HuH-7.5 (cell line): ENCODE measurements at regions not wholly inside any gene's neighbourhood (a gene's known extent, or its start where the extent isn't known, plus 50 kb on each side); places are given as distances from the start of the nearest gene placed in this dataset.

Experiments
- DNase-seq: peaks from one replicate; pipeline ENCODE4 v3.0.0; 2011; ENCODE audit warnings: low spot score

DNA sequence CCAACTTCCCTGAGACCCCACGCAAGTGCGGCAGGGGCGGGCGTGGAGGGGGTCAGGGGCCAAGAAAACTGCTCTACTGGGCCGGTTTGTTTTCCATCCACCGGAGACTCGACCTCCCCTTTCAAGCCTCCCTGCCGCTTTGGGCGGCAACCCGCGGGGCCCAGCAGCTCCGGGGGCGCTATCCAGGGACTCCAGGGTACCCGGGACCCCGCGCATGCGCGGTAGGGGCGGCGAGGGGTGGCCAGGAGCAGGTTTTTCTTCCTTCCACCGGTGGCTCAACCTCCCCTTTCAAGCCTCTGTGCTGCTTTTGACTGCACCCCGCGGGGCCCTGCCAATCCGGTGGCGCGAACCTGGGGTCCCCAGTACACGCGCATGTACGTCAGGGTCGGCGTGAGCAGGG lies 323.5 kb downstream of the ALG10 start:
- peak; percentile 62 for DNase-seq

DNA sequence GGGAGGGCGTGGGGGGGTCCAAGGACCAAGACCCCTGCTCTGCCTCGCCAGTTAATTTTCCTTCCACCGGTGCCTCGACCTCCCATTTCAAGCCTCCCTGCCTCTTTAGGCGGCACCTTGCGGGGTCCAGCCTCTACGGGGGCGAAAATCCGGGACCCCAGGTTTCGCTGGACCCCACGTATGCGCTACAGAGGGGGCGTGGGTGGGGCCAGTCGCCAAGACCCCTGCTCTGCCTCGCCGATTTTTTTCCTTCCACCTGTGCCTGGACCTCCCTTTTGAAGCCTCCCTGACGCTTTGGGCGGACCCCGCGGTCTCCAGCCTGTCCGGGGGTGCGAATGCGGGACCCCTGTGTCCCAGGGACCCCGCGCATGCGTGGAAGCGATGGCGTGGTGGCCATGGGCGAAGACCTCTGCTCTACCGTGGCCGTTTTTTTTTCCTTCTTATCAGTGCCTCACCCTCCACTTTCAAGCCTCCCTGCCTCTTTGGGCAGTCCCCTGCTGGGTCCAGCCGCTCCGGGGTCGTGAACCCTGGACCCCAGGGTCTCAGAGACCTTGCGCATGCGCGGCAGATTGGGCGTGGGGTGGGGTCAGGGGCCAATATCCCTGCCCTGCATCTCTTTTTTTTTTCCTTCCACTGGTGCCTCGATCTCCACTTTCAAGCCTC lies 324.2 kb downstream of the ALG10 start:
- DNase-seq, result no peak

DNA sequence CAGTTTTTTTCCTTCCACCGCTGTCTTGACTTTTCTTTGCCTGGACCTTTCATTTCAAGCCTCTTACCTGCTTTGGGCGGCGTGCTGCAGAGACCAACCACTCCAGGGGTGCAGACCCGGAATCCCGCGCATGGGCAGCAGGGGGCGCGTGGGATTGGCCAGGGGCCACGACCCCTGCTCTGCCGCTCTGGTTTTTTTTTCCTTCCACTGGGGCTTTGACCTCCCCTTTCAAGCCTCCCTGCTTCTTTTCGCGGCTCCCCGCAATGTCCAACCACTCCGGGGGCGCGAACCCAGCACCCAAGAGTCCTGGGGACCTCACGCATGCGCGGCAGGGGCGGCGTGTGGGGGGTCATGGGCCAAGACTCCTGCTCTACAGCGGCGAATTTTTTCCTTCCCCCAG lies 325.1 kb downstream of the ALG10 start:
- DNase-seq, result peak; percentile 69

DNA sequence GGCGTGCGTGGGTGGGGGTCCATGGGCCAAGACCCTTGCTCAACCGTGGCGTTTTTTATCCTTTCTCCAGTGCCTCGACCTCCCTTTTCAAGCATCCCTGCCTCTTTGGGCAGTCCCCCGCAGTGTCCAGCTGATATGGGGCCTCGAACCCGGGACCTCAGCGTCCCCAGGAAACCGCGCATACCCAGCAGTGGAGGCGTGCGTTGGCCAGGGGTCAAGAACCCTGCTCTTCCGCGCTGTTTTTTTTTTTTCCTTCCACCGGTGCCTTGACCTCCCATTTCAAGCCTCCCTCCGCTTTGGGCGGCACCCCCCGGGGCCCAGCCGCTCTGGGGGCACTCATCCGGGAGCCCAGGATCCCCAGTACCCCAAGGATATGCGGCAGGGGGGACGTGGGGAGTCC lies 325.8 kb downstream of the ALG10 start:
- no peak for DNase-seq

DNA sequence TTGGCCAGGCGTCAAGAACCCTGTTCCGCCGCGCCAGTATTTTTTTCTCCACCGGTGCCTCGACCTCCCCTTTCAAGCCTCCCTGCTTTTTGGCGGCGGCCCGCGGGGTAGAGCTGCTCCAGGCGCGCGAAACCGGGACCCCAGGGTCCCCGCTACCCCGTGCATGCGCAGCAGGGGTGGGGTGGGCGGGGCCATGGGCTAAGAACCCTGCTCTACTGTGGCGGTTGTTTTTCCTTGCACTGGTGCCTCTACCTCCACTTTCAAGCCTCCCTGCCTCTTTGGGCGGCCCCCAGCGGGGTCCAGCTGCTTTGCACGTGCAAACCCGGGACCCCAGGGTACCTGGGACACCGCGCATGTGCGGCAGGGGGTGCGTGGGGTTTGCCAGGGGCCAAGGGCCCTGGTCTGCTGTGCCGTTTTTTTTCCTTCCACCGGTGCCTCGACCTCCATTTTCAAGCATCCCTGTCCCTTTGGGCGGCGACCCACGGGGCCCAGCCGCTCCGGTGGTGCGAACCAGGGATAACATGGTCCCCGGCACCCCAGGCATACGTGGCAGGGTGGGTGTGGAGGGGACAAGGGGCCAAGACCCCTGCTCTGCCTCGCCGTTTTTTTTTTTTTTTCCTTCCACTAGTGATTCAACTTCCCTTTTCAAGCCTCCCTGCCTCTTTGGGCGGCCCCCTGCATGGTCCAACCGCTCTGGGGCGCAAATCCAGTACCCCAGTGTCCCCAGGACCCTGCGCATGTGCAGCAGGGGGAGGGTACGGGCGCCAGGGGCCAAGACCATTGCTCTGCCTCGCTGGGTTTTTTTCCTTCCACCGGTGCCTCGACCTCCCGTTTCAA lies 326.8 kb downstream of the ALG10 start:
- DNase-seq, result no peak

DNA sequence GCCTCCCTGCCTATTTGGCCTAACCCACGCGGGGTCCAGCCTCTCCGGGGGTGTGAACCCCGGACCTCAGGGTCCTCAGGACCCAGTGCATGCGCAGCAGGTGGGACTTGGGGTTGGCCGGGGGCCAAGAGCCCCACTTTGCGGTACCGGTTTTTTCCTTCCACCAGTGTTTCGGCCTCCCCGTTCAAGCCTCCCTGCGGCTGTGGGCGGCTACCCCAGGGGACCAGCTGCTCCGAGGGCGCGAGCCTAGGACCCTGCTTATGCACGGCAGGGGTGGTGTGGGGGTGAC lies 327.3 kb downstream of the ALG10 start:
- no peak for DNase-seq

DNA sequence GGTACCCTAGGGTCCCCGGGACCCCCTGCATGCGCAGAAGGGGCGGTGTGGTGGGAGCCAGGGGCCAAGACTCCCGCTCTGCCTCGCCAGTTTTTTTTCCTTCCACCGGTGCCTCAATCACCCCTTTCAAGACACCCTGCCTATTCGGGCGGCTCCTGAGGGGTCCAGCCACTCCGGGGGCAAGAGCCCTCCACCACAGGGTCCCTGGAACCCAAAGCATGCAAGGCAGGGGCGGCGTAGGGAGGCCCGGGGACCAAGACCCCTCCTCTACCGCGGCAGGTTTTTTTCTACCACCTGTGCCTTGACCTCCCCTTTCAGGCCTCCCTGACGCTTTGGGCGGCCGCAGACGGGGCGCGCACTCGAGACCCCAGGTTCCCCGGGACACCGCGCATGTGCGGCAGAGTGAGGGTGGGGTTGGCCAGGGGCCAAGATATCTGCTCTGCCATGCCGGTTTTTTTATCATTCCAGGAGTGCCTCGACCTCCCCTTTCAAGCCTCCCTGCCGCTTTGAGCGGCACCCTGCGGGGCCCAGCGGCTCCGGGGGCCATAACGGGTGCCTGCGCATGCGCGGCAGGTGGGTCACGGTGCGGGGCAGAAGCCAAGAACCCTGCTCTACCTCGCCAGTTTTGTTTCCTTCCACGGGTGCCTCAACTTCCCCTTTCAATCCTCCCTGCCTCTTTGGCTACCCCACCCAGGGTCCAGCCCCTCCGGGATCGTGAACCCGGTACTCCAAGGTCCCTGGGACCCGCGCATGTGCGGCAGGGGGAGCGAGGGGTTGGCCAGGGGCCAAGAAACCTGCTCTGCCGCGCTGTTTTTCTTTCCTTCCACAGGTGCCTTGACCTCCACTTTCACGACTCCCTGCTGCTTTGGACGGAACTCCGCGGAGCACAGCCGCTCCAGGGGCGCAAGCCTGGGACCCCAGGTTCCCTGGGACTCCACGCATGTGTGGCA lies 328.1 kb downstream of the ALG10 start:
- DNase-seq, result no peak

DNA sequence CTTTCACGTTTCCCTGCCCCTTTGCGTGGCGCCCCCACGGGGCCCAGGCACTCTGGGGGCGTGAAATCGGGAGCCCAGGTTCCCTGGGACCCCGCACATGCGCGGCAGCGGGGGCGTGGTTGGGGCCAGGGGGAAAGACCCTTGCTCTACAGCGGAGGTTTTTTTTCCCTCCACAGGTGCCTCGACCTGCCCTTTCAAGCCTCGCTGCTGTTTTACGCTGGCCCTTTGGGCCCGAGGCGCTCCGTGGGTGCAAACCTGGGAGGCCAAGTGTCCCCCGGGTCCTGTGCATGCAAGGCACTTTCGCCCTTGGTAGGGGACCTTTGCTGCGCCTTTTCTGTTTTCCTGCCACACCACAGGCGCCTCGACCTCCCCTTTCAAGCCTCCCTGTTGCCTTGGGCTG lies 329.8 kb downstream of the ALG10 start:
- DNase-seq, result no peak

DNA sequence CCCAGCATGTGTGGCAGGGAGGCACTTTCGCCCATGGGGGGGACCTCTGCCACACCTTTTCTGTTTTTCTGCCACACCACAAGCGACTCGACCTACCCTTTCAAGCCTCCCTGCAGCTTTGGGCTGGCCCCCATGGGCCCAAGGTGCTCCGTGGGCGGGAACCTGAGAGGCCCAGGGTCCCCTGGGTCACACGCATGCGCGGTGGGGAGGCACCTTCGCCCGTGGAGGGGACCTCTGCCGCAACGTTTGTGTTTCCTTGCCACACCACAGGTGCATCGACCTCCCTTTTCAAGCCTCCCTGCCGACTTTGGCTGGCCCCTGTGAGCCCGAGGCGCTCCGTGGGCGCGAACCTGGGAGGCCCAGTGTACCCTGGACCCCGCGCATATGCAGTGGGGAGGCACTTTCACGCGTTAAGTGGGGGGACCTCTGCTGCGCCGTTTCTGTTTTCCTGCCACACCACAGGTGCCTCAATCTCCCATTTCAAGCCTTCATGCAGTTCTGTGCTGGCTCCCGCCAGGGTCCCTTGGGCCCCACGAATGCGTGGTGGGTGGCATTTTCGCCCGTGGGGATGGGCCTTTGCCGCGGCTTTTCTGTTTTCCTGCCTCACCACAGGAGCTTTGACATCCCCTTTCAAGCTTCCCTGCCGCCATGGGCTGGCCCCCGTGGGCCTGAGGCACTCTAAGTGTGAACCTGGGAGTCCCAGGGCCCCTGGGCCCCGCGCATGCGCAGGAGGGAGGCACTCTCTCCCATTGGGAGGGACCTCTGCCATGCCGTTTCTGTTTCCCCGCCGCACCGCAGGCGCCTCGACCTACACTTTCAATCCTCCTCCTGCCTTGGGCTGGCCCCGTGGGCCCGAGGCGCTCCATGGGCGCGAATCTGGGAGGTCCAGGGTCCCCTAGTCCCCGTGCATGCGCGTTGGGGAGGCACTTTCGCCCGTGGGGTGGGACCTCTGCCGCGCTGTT lies 332.2 kb downstream of the ALG10 start:
- no peak for DNase-seq

DNA sequence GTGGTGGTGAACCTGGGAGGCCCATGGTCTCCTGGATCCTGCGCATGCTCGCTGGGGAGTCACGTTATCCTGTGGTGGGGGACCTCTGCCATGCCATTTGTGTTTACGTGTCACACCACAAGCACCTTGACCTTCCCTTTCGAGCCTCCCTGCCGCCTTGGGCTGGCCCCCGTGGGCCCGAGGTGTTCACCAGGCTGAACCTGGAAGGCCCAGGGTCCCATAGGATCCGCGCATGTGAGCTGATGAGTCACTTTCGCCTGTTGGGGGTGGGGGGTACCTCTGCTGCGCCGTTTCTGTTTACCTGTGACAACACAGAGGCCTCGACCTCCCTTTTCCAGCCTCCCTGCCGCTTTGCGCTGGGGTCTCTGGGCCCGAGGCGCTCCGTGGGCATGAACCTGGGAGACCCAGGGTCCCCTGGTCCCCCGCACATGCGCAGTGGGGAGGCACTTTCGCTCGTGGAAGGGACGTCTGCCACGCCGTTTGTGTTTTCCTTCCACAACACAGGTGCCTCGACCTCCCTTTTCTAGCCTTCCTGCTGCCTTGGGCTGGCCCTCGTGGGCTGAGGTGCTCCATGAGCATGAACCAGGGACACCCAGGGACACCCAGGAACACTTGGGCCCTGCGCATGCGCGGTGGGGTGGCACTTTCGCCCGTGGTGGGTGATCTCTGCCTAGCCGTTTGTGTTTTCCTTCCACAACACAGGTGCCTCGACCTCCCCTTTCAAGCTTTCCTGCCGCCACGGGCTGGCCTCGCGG lies 334.1 kb downstream of the ALG10 start:
- no peak for DNase-seq

DNA sequence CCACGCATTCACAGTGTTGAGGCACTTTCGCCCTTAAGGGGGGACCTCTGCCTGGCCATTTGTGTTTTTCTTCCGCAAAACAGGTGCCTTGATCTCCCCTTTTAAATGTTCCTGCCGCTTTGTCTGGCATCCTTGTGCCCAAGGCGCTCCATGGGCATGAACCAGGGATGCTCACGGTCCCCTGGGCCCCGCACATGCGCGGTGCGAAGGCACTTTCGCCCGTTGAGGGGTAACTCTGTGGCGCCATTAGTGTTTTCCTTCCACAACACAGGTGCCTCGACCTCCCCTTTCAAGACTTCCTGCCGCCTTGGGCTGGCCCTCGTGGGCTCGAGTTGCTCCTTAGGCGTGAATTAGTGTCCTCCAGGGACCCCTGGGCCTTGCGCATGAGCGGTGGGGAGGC lies 335.5 kb downstream of the ALG10 start:
- DNase-seq, result no peak

DNA sequence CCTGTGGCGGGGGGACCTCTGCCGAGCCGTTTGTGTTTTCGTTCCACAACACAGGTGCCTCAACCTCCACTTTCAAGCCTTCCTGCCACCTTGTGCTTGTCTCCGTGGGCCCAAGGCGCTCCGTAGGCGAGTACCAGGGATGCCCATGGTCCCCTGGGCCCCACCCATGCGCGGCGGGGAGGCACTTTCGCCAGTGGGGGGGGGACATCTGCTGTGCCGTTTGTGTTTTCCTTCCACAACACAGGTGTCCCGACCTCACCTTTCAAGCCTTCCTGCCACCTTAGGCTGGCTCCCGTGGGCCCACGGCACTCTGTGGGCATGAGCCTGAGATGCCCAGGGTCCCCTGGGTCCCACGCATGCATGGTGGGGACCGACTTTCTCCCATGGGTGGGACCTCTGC lies 335.9 kb downstream of the ALG10 start:
- no peak for DNase-seq

DNA sequence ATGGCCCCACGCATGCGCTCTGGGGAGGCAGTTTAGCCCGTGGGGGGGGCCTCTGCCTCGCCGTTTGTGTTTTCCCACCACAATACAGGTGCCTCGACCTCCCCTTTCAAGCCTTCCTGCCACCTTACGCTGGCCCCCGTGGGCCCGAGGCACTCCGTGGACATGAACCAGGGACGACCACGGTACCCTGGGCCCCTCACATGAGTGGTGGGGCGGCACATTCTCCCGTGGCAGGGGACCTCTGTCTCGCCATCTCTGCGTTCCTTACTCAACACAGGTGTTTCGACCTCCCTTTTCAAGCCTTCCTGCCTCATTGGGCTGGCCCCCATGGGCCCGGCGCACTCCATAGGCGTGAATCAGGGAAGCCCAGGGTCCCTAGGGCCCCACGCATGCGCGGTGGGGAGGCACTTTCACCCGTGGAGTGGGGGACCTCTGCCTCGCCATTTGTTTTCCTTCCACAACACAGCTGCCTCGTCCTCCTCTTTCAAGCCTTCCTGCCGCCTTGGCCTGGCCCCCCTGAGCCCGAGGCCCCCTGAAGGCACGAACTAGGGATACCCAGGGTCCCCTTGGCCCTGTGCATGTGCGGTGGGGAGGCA lies 339.5 kb downstream of the ALG10 start:
- DNase-seq, result no peak

DNA sequence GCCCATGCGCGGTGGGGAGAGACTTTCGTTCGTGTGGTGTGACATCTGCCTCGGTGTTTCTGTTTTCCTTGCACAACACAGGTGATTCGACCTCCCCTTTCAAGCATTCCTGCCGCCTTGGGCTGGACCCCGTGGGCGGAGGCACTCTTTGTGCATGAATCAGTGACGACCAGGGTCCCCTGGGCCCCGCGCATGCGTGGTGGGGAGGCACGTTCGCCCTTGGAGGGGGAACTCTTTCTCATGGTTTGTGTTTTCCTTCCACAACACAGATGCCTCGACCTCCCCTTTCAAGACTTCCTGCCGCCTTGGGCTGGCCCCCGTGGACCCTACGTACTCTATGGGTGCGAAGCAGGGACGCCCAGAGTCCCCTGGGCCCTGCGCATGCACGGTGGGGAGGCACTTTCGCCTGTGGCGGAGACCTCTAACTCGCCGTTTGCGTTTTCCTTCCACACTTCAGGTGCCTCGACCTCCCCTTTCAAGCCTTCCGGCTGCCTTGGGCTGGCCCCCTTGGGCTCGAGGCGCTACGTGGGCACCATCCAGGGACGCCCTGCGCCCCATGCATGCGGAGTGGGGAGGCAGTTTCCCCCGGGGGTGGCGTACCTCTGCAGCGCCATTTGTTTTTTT lies 340.9 kb downstream of the ALG10 start:
- DNase-seq, result peak; percentile 71

DNA sequence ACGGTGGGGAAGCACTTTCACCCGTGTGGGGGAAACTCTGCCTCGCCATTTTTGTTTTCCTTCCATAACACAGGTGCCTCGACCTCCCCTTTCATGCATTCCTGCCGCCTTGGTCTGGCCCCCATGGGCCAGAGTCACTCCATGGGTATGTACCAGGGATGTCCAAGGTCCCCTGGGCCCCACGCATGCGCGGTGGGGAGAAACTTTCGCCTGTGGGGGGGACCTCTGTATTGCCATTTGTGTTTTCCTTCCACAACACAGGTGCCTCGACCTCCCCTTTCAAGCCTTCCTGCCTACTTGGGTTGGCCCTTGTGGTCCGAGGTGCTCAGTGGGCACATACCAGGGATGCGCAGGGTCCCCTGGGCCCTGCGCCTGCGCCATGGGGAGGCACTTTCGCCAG lies 345.8 kb downstream of the ALG10 start:
- DNase-seq, result no peak

DNA sequence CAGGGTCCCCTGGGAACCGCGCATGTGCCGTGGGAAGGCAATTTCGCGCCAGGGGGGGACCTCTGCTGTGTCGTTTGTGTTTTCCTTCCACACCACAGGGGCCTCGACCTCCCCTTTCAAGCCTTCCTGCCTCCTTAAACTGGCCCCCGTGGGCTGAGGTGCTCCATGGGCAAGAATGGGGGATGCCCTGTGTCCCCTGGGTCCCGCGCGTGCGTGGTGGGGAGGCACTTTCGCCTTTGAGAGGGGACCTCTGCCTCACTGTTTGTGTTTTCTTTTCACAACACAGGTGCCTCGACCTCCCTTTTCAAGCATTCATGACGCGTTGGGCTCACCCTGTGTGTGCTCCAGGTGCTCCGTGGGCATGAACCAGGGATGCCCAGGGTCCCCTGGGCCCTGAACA lies 348.8 kb downstream of the ALG10 start:
- no peak for DNase-seq

DNA sequence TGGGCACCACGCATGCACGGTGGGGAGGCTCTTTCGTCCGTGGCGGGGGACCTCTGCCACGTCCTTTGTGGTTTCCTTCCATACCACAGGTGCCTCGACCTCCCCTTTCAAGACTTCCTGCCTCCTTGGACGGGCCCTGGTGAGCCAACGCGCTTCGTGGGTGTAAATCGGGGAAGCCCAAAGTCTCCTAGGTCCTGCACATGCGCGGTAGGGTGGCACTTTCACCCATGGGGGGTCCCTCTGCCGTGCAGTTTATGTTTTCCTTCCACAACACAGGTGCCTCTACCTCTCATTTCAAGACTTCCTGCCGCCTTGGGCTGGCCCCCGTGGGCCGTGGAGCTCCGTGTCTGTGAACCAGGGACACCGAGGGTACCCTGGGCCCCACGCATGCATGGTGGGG lies 349.7 kb downstream of the ALG10 start:
- DNase-seq, result no peak

DNA sequence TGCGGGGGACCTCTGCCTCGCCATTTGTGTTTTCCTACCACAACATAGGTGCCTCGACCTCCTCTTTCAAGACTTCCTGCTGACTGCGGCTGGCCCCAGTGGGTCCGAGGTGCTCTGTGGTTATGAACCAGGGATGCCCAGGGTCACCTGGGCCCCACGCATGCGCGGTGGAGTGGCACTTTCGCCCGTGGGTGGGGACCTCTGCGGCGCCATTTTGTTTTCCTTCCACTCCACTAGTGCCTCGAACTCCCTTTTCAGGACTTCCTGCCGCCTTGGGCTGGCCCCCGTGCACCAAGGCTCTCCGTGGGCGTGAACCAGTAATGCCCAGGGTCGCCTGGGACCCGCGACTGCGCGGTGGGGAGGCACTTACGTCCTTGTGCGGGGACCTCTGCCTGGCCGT lies 351.6 kb downstream of the ALG10 start:
- DNase-seq, result no peak

DNA sequence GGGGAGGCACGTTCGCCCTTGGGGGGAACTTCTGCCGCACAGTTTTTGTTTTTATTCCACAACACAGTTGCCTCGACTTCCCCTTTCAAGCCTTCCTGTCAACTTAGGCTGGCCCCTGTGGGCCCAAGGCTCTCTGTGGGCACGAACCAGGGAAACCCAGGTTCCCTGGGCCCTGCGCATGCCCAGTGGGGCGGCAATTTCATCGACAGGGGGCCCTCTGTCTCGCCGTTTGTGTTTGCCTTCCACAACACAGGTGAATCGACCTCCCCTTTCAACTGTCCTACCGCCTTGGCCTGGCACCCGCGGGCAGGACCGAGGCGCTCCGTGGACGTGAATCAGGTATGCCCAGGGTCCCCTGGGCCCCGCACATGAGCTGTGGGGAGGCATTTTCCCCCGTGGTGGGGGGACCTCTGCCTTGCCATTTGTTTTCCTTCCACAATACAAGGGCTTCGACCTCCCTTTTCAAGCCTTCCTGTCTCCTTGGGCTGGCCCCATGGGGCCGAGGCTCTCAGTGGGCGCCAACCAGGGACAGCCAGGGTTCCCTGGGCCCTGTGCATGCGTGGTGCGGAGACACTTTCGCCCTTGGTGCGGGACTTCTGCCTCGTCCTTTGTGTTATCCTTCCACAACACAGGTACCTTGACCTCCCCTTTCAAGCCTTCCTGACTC lies 354.0 kb downstream of the ALG10 start:
- DNase-seq, result no peak
